ENCODE measurements at regions not wholly inside any gene's neighbourhood (a gene's known extent, or its start where the extent isn't known, plus 50 kb on each side); places are given as distances from the start of the nearest gene placed in this dataset.

GRCh38 chr2:41694536-41695049, 353.2 kb upstream of the PKDCC start:
- no peak for TF ChIP-seq CTCF (IDR thresholded peaks at IDR 0.05; ENCODE audit: insufficient read depth, low read length)
- TF ChIP-seq SPI1 (IDR thresholded peaks at IDR 0.05; ENCODE audit: borderline replicate concordance, low read depth), result no peak
- no peak for TF ChIP-seq POLR2AphosphoS5 (IDR thresholded peaks at IDR 0.05; ENCODE audit: low read depth)
- TF ChIP-seq REST (IDR thresholded peaks at IDR 0.05; ENCODE audit: insufficient replicate concordance, low read depth), result no peak
- TF ChIP-seq GABPA (IDR thresholded peaks at IDR 0.05; ENCODE audit: low read depth), result no peak

Measured in HL-60 (cell line).